ENCODE measurements at regions not wholly inside any gene's neighbourhood (a gene's known extent, or its start where the extent isn't known, plus 50 kb on each side); places are given as distances from the start of the nearest gene placed in this dataset.

DNA sequence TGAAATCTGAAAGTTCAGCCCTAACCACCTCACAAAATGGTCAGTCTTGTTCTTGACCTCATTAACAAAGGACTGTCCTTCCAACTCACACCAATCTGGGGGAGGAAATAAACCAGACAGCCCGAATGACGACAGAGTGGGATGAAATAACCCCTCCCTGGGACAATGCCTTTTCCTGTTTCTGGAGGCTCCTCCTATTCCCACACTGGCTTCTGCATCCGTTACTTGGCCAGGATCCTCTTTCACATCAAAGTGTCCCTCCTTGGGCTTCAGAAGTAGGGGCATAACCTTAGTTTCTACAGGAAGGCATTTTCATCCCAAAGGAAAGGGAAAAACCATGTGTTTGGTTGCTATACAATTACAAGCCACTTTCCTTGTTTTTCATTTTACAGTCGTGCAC is 59.8 kb upstream of the RPL34 start:
- POLR2A ChIA-PET = no interaction called here
- H3K27me3 ChIP-seq (ENCODE audit: control insufficient read depth in 1 of 2, insufficient read depth in 2 of 2, low read length in 2 of 2) = no peaks in the 10 kb centered on the region
- H2AFZ ChIP-seq (ENCODE audit: low read length) = no peak overlapping the region
- no peak overlapping the region for H3K4me2 ChIP-seq (ENCODE audit: low read depth, low read length)
- no peak for DNase-seq (ENCODE audit: low spot score)
- CTCF ChIA-PET (ENCODE audit: low intra/inter-chr PET ratio, low total read pairs) = no interaction called here
- no peak overlapping the region for H3K9ac ChIP-seq (ENCODE audit: insufficient read depth, low read depth, low read length)
- no peak for FAIRE-seq
- in situ Hi-C loops (cut with HindIII; ENCODE audit: extremely low pct_ligation_motif_present, low pct_unique_long_range_greater_than_20kb) (no loop called here), intact Hi-C loops (cut with micrococcal nuclease; ENCODE audit: unreplicated experiment) (no loop called here)
- no peaks in the 10 kb centered on the region for H3K4me1 ChIP-seq (ENCODE audit: insufficient read depth, low read length)
- no TSS peak for BruUV-seq (replicated peaks)
- TF ChIP-seq ZNF780A (CRISPR knock-in tag; IDR thresholded peaks at IDR 0.05) (no peak), ZNF296 (CRISPR knock-in tag; conservative IDR thresholded peaks at IDR 0.05) (no peak), RFX5 (IDR thresholded peaks at IDR 0.05; ENCODE audit: low read depth, low read length) (no peak), KLF9 (CRISPR knock-in tag; IDR thresholded peaks at IDR 0.05; ENCODE audit: low read depth) (no peak), HDAC6 (IDR thresholded peaks at IDR 0.05; ENCODE audit: low read depth, low read length) (no peak), ZNF326 (CRISPR knock-in tag; IDR thresholded peaks at IDR 0.05; ENCODE audit: borderline replicate concordance) (no peak), FLYWCH1 (CRISPR knock-in tag; IDR thresholded peaks at IDR 0.05) (no peak), TSC22D2 (CRISPR knock-in tag; IDR thresholded peaks at IDR 0.05; ENCODE audit: borderline replicate concordance) (no peak), ZNF17 (CRISPR knock-in tag; IDR thresholded peaks at IDR 0.05) (no peak), HIVEP1 (CRISPR knock-in tag; IDR thresholded peaks at IDR 0.05) (no peak), TOE1 (CRISPR knock-in tag; IDR thresholded peaks at IDR 0.05) (no peak), ZSCAN22 (CRISPR knock-in tag; IDR thresholded peaks at IDR 0.05) (no peak)
- TF ChIP-seq, protein P1, sequence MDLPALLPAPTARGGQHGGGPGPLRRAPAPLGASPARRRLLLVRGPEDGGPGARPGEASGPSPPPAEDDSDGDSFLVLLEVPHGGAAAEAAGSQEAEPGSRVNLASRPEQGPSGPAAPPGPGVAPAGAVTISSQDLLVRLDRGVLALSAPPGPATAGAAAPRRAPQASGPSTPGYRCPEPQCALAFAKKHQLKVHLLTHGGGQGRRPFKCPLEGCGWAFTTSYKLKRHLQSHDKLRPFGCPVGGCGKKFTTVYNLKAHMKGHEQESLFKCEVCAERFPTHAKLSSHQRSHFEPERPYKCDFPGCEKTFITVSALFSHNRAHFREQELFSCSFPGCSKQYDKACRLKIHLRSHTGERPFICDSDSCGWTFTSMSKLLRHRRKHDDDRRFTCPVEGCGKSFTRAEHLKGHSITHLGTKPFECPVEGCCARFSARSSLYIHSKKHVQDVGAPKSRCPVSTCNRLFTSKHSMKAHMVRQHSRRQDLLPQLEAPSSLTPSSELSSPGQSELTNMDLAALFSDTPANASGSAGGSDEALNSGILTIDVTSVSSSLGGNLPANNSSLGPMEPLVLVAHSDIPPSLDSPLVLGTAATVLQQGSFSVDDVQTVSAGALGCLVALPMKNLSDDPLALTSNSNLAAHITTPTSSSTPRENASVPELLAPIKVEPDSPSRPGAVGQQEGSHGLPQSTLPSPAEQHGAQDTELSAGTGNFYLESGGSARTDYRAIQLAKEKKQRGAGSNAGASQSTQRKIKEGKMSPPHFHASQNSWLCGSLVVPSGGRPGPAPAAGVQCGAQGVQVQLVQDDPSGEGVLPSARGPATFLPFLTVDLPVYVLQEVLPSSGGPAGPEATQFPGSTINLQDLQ (CRISPR knock-in tag; IDR thresholded peaks at IDR 0.05) = no peak
- TF ChIP-seq, protein P2, sequence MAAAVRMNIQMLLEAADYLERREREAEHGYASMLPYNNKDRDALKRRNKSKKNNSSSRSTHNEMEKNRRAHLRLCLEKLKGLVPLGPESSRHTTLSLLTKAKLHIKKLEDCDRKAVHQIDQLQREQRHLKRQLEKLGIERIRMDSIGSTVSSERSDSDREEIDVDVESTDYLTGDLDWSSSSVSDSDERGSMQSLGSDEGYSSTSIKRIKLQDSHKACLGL (CRISPR knock-in tag; IDR thresholded peaks at IDR 0.05) = no peak
- TF ChIP-seq, protein P3, sequence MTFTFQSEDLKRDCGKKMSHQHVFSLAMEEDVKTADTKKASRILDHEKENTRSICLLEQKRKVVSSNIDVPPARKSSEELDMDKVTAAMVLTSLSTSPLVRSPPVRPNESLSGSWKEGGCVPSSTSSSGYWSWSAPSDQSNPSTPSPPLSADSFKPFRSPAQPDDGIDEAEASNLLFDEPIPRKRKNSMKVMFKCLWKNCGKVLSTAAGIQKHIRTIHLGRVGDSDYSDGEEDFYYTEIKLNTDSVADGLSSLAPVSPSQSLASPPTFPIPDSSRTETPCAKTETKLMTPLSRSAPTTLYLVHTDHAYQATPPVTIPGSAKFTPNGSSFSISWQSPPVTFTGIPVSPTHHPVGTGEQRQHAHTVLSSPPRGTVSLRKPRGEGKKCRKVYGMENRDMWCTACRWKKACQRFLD (CRISPR knock-in tag; IDR thresholded peaks at IDR 0.05; ENCODE audit: borderline replicate concordance) = no peak
- TF ChIP-seq, protein P4, sequence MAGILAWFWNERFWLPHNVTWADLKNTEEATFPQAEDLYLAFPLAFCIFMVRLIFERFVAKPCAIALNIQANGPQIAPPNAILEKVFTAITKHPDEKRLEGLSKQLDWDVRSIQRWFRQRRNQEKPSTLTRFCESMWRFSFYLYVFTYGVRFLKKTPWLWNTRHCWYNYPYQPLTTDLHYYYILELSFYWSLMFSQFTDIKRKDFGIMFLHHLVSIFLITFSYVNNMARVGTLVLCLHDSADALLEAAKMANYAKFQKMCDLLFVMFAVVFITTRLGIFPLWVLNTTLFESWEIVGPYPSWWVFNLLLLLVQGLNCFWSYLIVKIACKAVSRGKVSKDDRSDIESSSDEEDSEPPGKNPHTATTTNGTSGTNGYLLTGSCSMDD (CRISPR knock-in tag; IDR thresholded peaks at IDR 0.05) = no peak
- TF ChIP-seq, protein P5, sequence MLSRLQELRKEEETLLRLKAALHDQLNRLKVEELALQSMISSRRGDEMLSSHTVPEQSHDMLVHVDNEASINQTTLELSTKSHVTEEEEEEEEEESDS (CRISPR knock-in tag; IDR thresholded peaks at IDR 0.05; ENCODE audit: borderline replicate concordance) = no peak
- TF ChIP-seq, protein P6, sequence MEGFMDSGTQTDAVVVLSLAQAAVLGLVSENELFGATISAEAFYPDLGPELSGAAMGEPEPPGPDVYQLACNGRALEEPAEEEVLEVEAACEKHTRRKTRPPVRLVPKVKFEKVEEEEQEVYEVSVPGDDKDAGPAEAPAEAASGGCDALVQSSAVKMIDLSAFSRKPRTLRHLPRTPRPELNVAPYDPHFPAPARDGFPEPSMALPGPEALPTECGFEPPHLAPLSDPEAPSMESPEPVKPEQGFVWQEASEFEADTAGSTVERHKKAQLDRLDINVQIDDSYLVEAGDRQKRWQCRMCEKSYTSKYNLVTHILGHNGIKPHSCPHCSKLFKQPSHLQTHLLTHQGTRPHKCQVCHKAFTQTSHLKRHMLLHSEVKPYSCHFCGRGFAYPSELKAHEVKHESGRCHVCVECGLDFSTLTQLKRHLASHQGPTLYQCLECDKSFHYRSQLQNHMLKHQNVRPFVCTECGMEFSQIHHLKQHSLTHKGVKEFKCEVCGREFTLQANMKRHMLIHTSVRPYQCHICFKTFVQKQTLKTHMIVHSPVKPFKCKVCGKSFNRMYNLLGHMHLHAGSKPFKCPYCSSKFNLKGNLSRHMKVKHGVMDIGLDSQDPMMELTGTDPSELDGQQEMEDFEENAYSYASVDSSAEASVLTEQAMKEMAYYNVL (CRISPR knock-in tag; IDR thresholded peaks at IDR 0.05; ENCODE audit: borderline replicate concordance) = no peak
- no peaks in the 10 kb centered on the region for H3K79me2 ChIP-seq (ENCODE audit: insufficient read depth, low read length)
- ATAC-seq = no peak
- H3K9me3 ChIP-seq (ENCODE audit: low read length) = no peaks in the 10 kb centered on the region
- no peaks in the 10 kb centered on the region for H4K20me1 ChIP-seq (ENCODE audit: insufficient read depth, low read length)
- no peak overlapping the region for H3K4me3 ChIP-seq (replicated peaks in 1 of 3; ENCODE audit: insufficient read depth in 1 of 3, low read depth in 2 of 3, low read length in 3 of 3)
- no peaks in the 10 kb centered on the region for H3K36me3 ChIP-seq (replicated peaks in 1 of 2; ENCODE audit: control insufficient read depth in 1 of 2, insufficient read depth in 2 of 2, low read length in 2 of 2)
- no peak overlapping the region for H3K27ac ChIP-seq (ENCODE audit: extremely low read length, insufficient read depth, low read length)
- 4% methylated on average over 4 of the region's 4 CpGs for WGBS (ENCODE audit: low lambda C conversion rate)
